ENCODE measurements at regions not wholly inside any gene's neighbourhood (a gene's known extent, or its start where the extent isn't known, plus 50 kb on each side); places are given as distances from the start of the nearest gene placed in this dataset.

DNA sequence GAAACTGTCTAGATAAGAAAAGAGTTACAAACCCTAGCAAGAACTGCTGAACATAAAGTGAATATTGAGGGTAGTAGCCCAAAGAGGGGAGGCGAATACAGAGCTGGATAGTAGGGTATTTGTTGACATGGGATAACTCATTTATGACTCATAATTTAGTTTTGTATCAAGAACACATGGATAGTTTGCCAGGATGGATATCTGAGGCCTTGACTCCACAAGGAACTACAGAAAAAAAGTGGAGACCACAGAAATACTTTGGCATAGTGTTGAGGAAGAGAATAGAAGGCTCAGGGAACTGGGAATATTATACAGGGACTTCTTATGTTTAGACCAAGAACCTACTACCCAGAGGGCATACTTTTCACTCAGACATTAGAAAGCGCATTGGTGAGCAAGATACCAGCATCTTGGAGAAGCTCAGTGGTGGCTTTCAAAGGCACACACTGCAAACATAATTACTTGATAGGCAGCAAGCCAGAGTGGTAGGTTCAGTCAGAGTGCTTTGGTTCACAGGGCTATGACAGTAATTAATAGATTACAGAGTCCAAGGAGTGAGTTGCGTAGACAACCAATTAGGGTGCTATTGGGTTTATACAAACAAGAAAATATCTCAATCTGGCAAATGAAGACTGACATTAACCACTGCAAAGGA lies 51.9 kb upstream of the ZBTB7C start:
- TF ChIP-seq, protein P1, sequence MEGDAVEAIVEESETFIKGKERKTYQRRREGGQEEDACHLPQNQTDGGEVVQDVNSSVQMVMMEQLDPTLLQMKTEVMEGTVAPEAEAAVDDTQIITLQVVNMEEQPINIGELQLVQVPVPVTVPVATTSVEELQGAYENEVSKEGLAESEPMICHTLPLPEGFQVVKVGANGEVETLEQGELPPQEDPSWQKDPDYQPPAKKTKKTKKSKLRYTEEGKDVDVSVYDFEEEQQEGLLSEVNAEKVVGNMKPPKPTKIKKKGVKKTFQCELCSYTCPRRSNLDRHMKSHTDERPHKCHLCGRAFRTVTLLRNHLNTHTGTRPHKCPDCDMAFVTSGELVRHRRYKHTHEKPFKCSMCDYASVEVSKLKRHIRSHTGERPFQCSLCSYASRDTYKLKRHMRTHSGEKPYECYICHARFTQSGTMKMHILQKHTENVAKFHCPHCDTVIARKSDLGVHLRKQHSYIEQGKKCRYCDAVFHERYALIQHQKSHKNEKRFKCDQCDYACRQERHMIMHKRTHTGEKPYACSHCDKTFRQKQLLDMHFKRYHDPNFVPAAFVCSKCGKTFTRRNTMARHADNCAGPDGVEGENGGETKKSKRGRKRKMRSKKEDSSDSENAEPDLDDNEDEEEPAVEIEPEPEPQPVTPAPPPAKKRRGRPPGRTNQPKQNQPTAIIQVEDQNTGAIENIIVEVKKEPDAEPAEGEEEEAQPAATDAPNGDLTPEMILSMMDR (IDR thresholded peaks at IDR 0.05) = no peak
- no peak for TF ChIP-seq POLR2A (IDR thresholded peaks at IDR 0.05; ENCODE audit: low read depth)

All from esophagus muscularis mucosa (tissue), 3 donors.